LNCAP (cell line): ENCODE measurements at regions not wholly inside any gene's neighbourhood (a gene's known extent, or its start where the extent isn't known, plus 50 kb on each side); places are given as distances from the start of the nearest gene placed in this dataset.

ENCODE experiments used
- TF ChIP-seq, protein P1 (sequence below): fragments of 450-650 bp; IDR thresholded peaks from 2 replicates; pipeline ENCODE4 v1.5.1; 2017; ENCODE audit warnings: mild to moderate bottlenecking

GRCh38 chr16:6725634-6726331 is 606.9 kb upstream of the RBFOX1 start:
- TF ChIP-seq, protein P1, sequence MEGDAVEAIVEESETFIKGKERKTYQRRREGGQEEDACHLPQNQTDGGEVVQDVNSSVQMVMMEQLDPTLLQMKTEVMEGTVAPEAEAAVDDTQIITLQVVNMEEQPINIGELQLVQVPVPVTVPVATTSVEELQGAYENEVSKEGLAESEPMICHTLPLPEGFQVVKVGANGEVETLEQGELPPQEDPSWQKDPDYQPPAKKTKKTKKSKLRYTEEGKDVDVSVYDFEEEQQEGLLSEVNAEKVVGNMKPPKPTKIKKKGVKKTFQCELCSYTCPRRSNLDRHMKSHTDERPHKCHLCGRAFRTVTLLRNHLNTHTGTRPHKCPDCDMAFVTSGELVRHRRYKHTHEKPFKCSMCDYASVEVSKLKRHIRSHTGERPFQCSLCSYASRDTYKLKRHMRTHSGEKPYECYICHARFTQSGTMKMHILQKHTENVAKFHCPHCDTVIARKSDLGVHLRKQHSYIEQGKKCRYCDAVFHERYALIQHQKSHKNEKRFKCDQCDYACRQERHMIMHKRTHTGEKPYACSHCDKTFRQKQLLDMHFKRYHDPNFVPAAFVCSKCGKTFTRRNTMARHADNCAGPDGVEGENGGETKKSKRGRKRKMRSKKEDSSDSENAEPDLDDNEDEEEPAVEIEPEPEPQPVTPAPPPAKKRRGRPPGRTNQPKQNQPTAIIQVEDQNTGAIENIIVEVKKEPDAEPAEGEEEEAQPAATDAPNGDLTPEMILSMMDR: no peak

DNA sequence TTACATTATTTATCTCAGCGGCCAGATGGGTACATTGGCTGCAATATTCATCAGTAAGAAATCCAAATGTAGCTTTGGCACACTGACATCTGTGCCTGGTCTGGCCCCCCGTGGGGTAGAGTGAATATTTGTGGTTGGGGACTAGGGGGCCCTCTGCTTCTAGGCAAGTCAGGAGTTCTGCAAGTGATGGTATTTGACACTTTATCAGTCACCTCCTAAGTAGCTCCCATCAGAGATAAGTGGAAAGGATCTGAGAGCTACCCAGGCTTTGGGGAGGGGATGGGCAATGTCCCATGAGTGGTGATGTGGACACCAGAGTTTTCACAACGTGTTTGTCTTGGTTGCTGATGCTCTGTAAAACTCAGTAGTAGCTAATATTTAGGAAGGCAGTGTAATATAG is 609.9 kb upstream of the RBFOX1 start:
- TF ChIP-seq, protein P1: no peak

DNA sequence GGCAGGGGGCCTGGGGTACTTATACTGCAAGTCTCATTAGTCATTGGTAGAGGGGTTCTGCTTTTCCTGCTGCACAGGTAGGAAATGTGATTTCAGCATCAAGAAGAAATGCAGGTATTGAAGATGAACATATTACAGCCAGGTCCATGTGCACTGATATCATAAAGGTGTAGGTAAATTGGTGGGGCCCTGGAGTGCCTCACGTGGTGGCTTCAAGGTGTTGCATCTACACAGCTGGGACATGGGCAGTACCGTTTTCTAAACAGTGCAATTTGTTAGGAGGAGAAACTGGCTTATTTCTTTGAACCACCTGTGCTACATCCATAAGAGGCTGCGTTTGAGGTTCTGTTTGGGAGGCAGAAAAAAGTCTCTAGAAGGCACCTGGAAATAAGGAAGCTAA is 618.1 kb upstream of the RBFOX1 start:
- TF ChIP-seq, protein P1: no peak

GRCh38 chr16:6709736-6710135 is 622.9 kb upstream of the RBFOX1 start:
- TF ChIP-seq, protein P1: no peak

DNA sequence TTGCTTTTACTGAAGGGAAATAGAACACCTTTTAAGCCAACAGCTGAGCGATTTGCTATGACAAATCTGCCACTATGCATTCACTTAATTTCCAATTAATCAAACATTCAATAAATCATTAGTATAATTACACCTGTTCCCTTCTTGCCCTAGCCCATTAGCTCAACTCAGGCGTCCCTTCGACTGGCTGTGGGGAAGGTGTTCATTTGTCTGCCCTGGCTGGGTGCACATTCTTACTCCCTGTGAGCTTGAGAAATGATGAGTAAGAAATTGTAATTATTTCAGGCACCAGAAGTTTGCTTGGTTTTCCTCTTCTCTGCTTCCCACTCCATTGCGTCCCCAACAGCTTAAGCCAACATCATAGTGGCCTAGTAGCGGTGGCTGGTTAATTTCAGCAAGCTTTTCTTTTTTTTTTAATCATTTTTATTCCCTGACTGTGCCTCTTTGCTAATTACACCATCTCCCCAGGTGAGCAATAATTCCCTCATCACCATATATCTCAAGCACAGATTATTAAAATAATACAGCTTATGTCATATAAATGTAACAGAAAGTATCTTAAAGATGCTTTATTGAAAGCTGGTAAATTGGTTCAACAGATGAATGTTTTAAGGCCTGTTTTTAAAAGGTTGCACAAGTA is 623.9 kb upstream of the RBFOX1 start:
- TF ChIP-seq, protein P1: no peak

GRCh38 chr16:6704306-6704930 is 628.2 kb upstream of the RBFOX1 start:
- TF ChIP-seq, protein P1: no peak

DNA sequence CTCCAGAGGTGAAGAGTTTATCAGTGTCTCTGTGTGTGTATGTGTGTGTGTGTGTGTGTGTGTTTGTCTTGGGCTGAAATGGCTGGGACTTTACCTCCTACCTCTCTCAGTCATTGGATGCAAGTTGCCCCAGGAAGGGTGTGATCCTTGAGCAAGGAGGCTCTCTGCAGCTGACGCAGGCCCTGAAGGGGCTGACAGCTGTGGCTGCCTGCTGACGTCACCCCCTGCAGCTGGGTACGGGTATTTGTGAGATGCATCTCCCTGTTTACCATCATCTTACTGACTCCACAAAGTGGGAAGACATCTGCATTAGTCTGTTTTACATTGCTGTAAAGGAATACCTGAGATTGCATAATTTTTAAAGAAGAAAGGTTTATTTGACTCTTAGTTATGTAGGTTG is 631.5 kb upstream of the RBFOX1 start:
- TF ChIP-seq, protein P1: no peak
